ENCODE measurements at regions not wholly inside any gene's neighbourhood (a gene's known extent, or its start where the extent isn't known, plus 50 kb on each side); places are given as distances from the start of the nearest gene placed in this dataset.

GRCh38 chr5:23217159-23217558, 290.2 kb upstream of the PRDM9 start:
- TF ChIP-seq, protein P1, sequence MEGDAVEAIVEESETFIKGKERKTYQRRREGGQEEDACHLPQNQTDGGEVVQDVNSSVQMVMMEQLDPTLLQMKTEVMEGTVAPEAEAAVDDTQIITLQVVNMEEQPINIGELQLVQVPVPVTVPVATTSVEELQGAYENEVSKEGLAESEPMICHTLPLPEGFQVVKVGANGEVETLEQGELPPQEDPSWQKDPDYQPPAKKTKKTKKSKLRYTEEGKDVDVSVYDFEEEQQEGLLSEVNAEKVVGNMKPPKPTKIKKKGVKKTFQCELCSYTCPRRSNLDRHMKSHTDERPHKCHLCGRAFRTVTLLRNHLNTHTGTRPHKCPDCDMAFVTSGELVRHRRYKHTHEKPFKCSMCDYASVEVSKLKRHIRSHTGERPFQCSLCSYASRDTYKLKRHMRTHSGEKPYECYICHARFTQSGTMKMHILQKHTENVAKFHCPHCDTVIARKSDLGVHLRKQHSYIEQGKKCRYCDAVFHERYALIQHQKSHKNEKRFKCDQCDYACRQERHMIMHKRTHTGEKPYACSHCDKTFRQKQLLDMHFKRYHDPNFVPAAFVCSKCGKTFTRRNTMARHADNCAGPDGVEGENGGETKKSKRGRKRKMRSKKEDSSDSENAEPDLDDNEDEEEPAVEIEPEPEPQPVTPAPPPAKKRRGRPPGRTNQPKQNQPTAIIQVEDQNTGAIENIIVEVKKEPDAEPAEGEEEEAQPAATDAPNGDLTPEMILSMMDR (IDR thresholded peaks at IDR 0.05): no peak
- TF ChIP-seq POLR2A (IDR thresholded peaks at IDR 0.05): no peak

All from testis (tissue), 2 donors.